GM12878 (cell line): ENCODE measurements at regions not wholly inside any gene's neighbourhood (a gene's known extent, or its start where the extent isn't known, plus 50 kb on each side); places are given as distances from the start of the nearest gene placed in this dataset.

Source experiments
- ATAC-seq: fragments of 200-7000 bp; cut with Tn5 transposase; 3 replicates; pipeline ENCODE4 v1.9.1; 2020; ENCODE audit warnings: mild to moderate bottlenecking, moderate library complexity
- BruUV-seq: library from RNA; stranded (reverse); fragments of 400-500 nt; replicated peaks from 2 replicates; lab custom pipeline; 2021; lab: Mats Ljungman, UMichigan
- CTCF ChIA-PET: fragments of 300-600 bp; sonication (Branson Sonifier 250); formaldehyde crosslinking; extraction: SDS; loops from one replicate; lab custom pipeline; 2021; ENCODE audit warnings: inconsistent platforms; lab: Yijun Ruan, JAX
- POLR2A ChIA-PET: fragments of 350-600 bp; formaldehyde crosslinking; extraction: SDS; loops from one replicate; lab custom pipeline; 2021; ENCODE audit warnings: inconsistent platforms; lab: Charles Lee
- RAD21 ChIA-PET: fragments of 300-600 bp; sonication (Branson Sonifier 250); formaldehyde crosslinking; loops from one replicate; lab custom pipeline; 2023; ENCODE audit warnings: antibody characterized with exemption; ENCODE audit not compliant: unreplicated experiment; lab: Charles Lee
- SMC1A ChIA-PET: fragments of 300-600 bp; sonication (Branson Sonifier 250); formaldehyde crosslinking; loops from one replicate; lab custom pipeline; 2023; ENCODE audit not compliant: unreplicated experiment, uncharacterized antibody; lab: Charles Lee
- DNase-seq: peaks from one replicate; pipeline ENCODE4 v3.0.0-alpha.2; 2011; ENCODE audit warnings: low read depth, low spot score
- FAIRE-seq: peaks from 3 replicates; lab custom pipeline; 2011; peaks lifted over from hg19 to GRCh38; lab: Jason Lieb, UNC
- H2AFZ ChIP-seq: 2 replicates; pipeline ENCODE4 v1.6.0; 2011; ENCODE audit warnings: low read depth, low read length, control low read depth; ENCODE audit not compliant: control insufficient read depth
- H3K27ac ChIP-seq: 2 replicates; pipeline ENCODE4 v1.5.1; 2011; ENCODE audit warnings: control low read depth; ENCODE audit not compliant: control insufficient read depth, insufficient read depth
- H3K27me3 ChIP-seq, 2 experiments: replicated peaks in 1 of 2; 2 replicates each; pipeline versions ENCODE4 v1.6.0 to v1.6.1; 2011; ENCODE audit warnings: low read length in 1 of 2; ENCODE audit not compliant: control insufficient read depth in 2 of 2, insufficient read depth in 2 of 2
- H3K36me3 ChIP-seq, 2 experiments: 2 replicates each; pipeline ENCODE4 v1.5.1; 2011; ENCODE audit warnings: low read length in 1 of 2; ENCODE audit not compliant: control insufficient read depth in 2 of 2, insufficient read depth in 2 of 2
- H3K4me1 ChIP-seq: 2 replicates; pipeline ENCODE4 v1.6.1; 2011; ENCODE audit warnings: mild to moderate bottlenecking, low read length, moderate library complexity, mixed read lengths; ENCODE audit not compliant: control insufficient read depth, insufficient read depth
- H3K4me2 ChIP-seq: 2 replicates; pipeline ENCODE4 v1.6.0; 2011; ENCODE audit warnings: control low read depth; ENCODE audit not compliant: control insufficient read depth, insufficient read depth
- H3K4me3 ChIP-seq: fragments of 200-600 bp; sonication (generic); 2 replicates; pipeline ENCODE4 v1.5.1; 2016
- H3K79me2 ChIP-seq: 2 replicates; pipeline ENCODE4 v1.6.0; 2011; ENCODE audit warnings: low read length; ENCODE audit not compliant: control insufficient read depth, insufficient read depth
- H3K9ac ChIP-seq: 2 replicates; pipeline ENCODE4 v1.8.0; 2011; ENCODE audit warnings: low read length, control low read depth, mixed read lengths; ENCODE audit not compliant: control insufficient read depth, insufficient read depth
- H3K9me3 ChIP-seq: replicated peaks from 3 replicates; pipeline ENCODE4 v1.5.1; 2011; ENCODE audit warnings: mild to moderate bottlenecking, low read length; ENCODE audit not compliant: control insufficient read depth, insufficient read depth
- H4K20me1 ChIP-seq: 2 replicates; pipeline ENCODE4 v1.6.0; 2011; ENCODE audit not compliant: control insufficient read depth, insufficient read depth
- ATF2 ChIP-seq: IDR thresholded peaks from 2 replicates; pipeline ENCODE4 v1.6.1; 2012; ENCODE audit warnings: low read length, inconsistent platforms
- CHD4 ChIP-seq: fragments of 200-600 bp; sonication (generic); IDR thresholded peaks from 2 replicates; pipeline ENCODE4 v1.6.1; 2016; ENCODE audit warnings: mild to moderate bottlenecking
- EED ChIP-seq: sonication (generic); IDR thresholded peaks from 2 replicates; pipeline ENCODE4 v1.6.1; 2016; ENCODE audit warnings: antibody characterized with exemption, low read depth
- FOXK2 ChIP-seq: fragments of 450-650 bp; IDR thresholded peaks from 2 replicates; pipeline ENCODE4 v1.6.1; 2017; ENCODE audit warnings: mild to moderate bottlenecking, moderate library complexity
- JUNB ChIP-seq: IDR thresholded peaks from 2 replicates; pipeline ENCODE4 v1.6.1; 2016; ENCODE audit warnings: antibody characterized with exemption, mild to moderate bottlenecking
- MTA2 ChIP-seq: fragments of 450-650 bp; IDR thresholded peaks from 2 replicates; pipeline ENCODE4 v1.6.1; 2016; ENCODE audit warnings: low read depth, mild to moderate bottlenecking, moderate library complexity
- MTA3 ChIP-seq: IDR thresholded peaks from 2 replicates; pipeline ENCODE4 v1.6.1; 2012; ENCODE audit warnings: low read length, inconsistent platforms, borderline replicate concordance
- NBN ChIP-seq: fragments of 450-650 bp; IDR thresholded peaks from 2 replicates; pipeline ENCODE4 v1.6.1; 2016
- NR2C2 ChIP-seq: IDR thresholded peaks from 2 replicates; pipeline ENCODE4 v1.6.1; 2011; ENCODE audit warnings: borderline replicate concordance, low read depth; ENCODE audit not compliant: control insufficient read depth, insufficient read length
- NR2F1 ChIP-seq: fragments of 450-650 bp; conservative IDR thresholded peaks from 2 replicates; pipeline ENCODE4 v1.6.1; 2017; ENCODE audit warnings: mild to moderate bottlenecking
- RAD51 ChIP-seq: fragments of 450-650 bp; IDR thresholded peaks from 2 replicates; pipeline ENCODE4 v1.6.1; 2016; ENCODE audit warnings: moderate library complexity, mild to moderate bottlenecking, inconsistent platforms
- RBBP5 ChIP-seq: fragments of 200-600 bp; sonication (generic); conservative IDR thresholded peaks from 2 replicates; pipeline ENCODE4 v1.6.1; 2016
- RFX5 ChIP-seq: IDR thresholded peaks from 2 replicates; pipeline ENCODE4 v1.6.1; 2011; ENCODE audit warnings: low read depth, low read length, improper control_type of control experiment
- SMAD5 ChIP-seq: IDR thresholded peaks from 2 replicates; pipeline ENCODE4 v1.6.1; 2016; ENCODE audit warnings: antibody characterized with exemption, low read depth
- YBX1 ChIP-seq: fragments of 450-650 bp; IDR thresholded peaks from 2 replicates; pipeline ENCODE4 v1.6.1; 2016; ENCODE audit warnings: antibody characterized with exemption
- ZNF217 ChIP-seq: fragments of 450-650 bp; IDR thresholded peaks from 2 replicates; pipeline ENCODE4 v1.6.1; 2017; ENCODE audit warnings: antibody characterized with exemption, mild to moderate bottlenecking
- ZNF622 ChIP-seq: fragments of 450-650 bp; IDR thresholded peaks from 2 replicates; pipeline ENCODE4 v1.6.1; 2017; ENCODE audit warnings: mild to moderate bottlenecking, inconsistent platforms
- WGBS: methylation state at CpG from one replicate; pipeline ENCODE4 v1.1.6; 2016; ENCODE audit warnings: low lambda C conversion rate; ENCODE audit not compliant: insufficient replicate concordance, insufficient coverage; ENCODE audit errors: missing lambda C conversion rate; 5-methylcytosine and 5-hydroxymethylcytosine counted together
- in situ Hi-C: fragments of 300-500 bp; cut with MboI; formaldehyde crosslinking; loops from 9 replicates; pipeline ENCODE4 v1.14.3; 2018; ENCODE audit warnings: mixed read lengths
- intact Hi-C: fragments of 100-400 bp; cut with micrococcal nuclease; formaldehyde crosslinking; loops from one replicate; pipeline ENCODE4 v1.14.2; 2022; ENCODE audit not compliant: unreplicated experiment
- TF ChIP-seq, protein P1 (sequence below): fragments of 450-650 bp; IDR thresholded peaks from 2 replicates; pipeline ENCODE4 v1.6.1; 2017; ENCODE audit warnings: low read depth, mild to moderate bottlenecking, moderate library complexity
- TF ChIP-seq, protein P2 (sequence below): fragments of 450-650 bp; IDR thresholded peaks from 2 replicates; pipeline ENCODE4 v1.6.1; 2016; ENCODE audit warnings: mild to moderate bottlenecking
- TF ChIP-seq, protein P3 (sequence below): IDR thresholded peaks from 2 replicates; pipeline ENCODE4 v1.6.1; 2011; ENCODE audit warnings: low read depth, low read length, improper control_type of control experiment, borderline replicate concordance

DNA sequence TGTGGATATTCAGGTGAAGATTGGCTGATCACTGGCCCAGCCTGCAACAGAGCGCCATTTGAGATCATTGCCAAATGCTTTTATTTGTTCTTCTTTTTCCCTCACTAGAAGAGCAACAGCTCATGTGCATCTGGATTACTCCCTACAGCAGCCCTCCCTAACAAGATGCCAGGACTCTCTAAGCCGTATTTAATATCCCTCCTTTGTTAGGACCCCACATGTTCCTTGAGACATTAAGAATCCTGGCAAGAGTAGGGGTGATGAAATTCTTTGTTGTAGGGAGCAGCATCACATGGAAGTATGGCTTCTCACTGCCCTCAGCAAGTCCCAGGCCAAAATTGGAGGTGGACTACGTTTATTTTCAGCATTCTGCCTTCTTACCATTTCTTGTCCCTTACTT, 167.8 kb downstream of the PAX1 start (continued):
- TF ChIP-seq, protein P1, sequence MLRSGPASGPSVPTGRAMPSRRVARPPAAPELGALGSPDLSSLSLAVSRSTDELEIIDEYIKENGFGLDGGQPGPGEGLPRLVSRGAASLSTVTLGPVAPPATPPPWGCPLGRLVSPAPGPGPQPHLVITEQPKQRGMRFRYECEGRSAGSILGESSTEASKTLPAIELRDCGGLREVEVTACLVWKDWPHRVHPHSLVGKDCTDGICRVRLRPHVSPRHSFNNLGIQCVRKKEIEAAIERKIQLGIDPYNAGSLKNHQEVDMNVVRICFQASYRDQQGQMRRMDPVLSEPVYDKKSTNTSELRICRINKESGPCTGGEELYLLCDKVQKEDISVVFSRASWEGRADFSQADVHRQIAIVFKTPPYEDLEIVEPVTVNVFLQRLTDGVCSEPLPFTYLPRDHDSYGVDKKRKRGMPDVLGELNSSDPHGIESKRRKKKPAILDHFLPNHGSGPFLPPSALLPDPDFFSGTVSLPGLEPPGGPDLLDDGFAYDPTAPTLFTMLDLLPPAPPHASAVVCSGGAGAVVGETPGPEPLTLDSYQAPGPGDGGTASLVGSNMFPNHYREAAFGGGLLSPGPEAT = no peak
- no peak for TF ChIP-seq CHD4
- TF ChIP-seq, protein P2, sequence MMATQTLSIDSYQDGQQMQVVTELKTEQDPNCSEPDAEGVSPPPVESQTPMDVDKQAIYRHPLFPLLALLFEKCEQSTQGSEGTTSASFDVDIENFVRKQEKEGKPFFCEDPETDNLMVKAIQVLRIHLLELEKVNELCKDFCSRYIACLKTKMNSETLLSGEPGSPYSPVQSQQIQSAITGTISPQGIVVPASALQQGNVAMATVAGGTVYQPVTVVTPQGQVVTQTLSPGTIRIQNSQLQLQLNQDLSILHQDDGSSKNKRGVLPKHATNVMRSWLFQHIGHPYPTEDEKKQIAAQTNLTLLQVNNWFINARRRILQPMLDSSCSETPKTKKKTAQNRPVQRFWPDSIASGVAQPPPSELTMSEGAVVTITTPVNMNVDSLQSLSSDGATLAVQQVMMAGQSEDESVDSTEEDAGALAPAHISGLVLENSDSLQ = no peak
- TF ChIP-seq JUNB = no peak
- TF ChIP-seq ZNF622 = no peak

DNA sequence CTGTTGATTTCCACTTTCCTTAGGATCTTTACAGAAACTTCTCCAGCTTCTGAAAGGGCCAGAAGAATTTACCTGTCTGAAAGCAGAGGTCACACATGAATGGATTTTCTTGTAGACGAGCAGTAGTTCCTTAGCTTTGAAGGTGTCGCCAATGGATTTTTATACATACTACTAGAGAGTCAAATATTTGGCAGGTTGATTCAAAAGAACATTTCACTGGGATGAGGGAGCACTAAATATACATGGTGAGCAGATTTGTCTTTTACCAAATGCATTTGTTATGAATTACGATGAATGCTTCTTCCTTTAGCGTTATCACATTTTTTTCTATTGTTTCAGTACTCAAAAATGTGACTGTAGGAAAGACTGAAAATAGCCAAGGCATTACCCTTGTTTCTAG, 162.3 kb downstream of the PAX1 start:
- no peak for TF ChIP-seq MTA3
- no peak for TF ChIP-seq NR2C2
- TF ChIP-seq ATF2 = no peak
- no peak for TF ChIP-seq NBN
- TF ChIP-seq RAD51 = no peak
- TF ChIP-seq RBBP5 = no peak
- TF ChIP-seq, protein P3, sequence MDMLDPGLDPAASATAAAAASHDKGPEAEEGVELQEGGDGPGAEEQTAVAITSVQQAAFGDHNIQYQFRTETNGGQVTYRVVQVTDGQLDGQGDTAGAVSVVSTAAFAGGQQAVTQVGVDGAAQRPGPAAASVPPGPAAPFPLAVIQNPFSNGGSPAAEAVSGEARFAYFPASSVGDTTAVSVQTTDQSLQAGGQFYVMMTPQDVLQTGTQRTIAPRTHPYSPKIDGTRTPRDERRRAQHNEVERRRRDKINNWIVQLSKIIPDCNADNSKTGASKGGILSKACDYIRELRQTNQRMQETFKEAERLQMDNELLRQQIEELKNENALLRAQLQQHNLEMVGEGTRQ = no peak
- no peak for TF ChIP-seq ZNF217
- TF ChIP-seq SMAD5 = no peak
- no peak for TF ChIP-seq MTA2
- TF ChIP-seq RFX5 = no peak
- TF ChIP-seq YBX1 = no peak
- no peak for TF ChIP-seq EED
- TF ChIP-seq FOXK2 = no peak
- no peak for TF ChIP-seq NR2F1
- Histone ChIP-seq H3K79me2 (no peaks in the 10 kb centered on the region), H3K27ac (no peak overlapping the region), H2AFZ (no peak overlapping the region), H3K36me3 (no peaks in the 10 kb centered on the region), H3K9ac (no peak overlapping the region), H3K4me2 (no peak overlapping the region), H3K4me3 (no peak overlapping the region), H4K20me1 (no peaks in the 10 kb centered on the region), H3K9me3 (no peaks in the 10 kb centered on the region), H3K4me1 (no peaks in the 10 kb centered on the region), H3K27me3 (no peaks in the 10 kb centered on the region)
- SMC1A ChIA-PET = no interaction called here
- RAD21 ChIA-PET = no interaction called here
- no peak for DNase-seq
- ATAC-seq = no peak
- WGBS = 57% methylated on average over 4 of the region's 4 CpGs
- intact Hi-C loops = no loop called here
- CTCF ChIA-PET = no interaction called here
- no peak for FAIRE-seq
- in situ Hi-C loops = loop anchor here (10.0 kb wide), 1 partner anchor 63 kb away; no protein-coding TSS in a partner anchor
- POLR2A ChIA-PET = no interaction called here
- no TSS peak for BruUV-seq
